ENCODE measurements at regions not wholly inside any gene's neighbourhood (a gene's known extent, or its start where the extent isn't known, plus 50 kb on each side); places are given as distances from the start of the nearest gene placed in this dataset.

- no peaks in the 10 kb centered on the region for H3K27me3 Mint-ChIP-seq (ENCODE audit: low read depth)
These were observed 619.1 kb upstream of the COX7C start for GRCh38 chr5:85998656-85999055.

GRCh38 chr5:86008293-86008692 is 609.4 kb upstream of the COX7C start:
- ATAC-seq (no peak), DNase-seq (no peak)
- no peaks in the 10 kb centered on the region for H3K27me3 Mint-ChIP-seq (ENCODE audit: low read depth)
- H3K4me3 Mint-ChIP-seq = no peak overlapping the region
- H3K36me3 Mint-ChIP-seq (ENCODE audit: insufficient read depth) = no peaks in the 10 kb centered on the region
- peaks cover 17% of the 10 kb centered on the region for H3K9me3 Mint-ChIP-seq
- no peaks in the 10 kb centered on the region for H3K4me1 Mint-ChIP-seq (ENCODE audit: low read depth)

More at GRCh38 chr5:85998656-85999055, 619.1 kb upstream of the COX7C start:
- DNase-seq (no peak), ATAC-seq (no peak)
- Mint-ChIP-seq H3K4me1 (ENCODE audit: low read depth) (no peaks in the 10 kb centered on the region), H3K4me3 (no peak overlapping the region), H3K9me3 (peaks cover 13% of the 10 kb centered on the region), H3K36me3 (ENCODE audit: insufficient read depth) (no peaks in the 10 kb centered on the region)

GRCh38 chr5:86008704-86009103 is 609.0 kb upstream of the COX7C start:
- no peak overlapping the region for H3K4me3 Mint-ChIP-seq
- H3K36me3 Mint-ChIP-seq (ENCODE audit: insufficient read depth) = no peaks in the 10 kb centered on the region
- peaks cover 17% of the 10 kb centered on the region for H3K9me3 Mint-ChIP-seq
- no peaks in the 10 kb centered on the region for H3K27me3 Mint-ChIP-seq (ENCODE audit: low read depth)
- DNase-seq (no peak), ATAC-seq (no peak)
- H3K4me1 Mint-ChIP-seq (ENCODE audit: low read depth) = no peaks in the 10 kb centered on the region

GRCh38 chr5:86011937-86012336 is 605.8 kb upstream of the COX7C start:
- H3K9me3 Mint-ChIP-seq = peaks cover 12% of the 10 kb centered on the region
- H3K36me3 Mint-ChIP-seq (ENCODE audit: insufficient read depth) = no peaks in the 10 kb centered on the region
- ATAC-seq (no peak), DNase-seq (no peak)
- no peaks in the 10 kb centered on the region for H3K4me1 Mint-ChIP-seq (ENCODE audit: low read depth)
- no peaks in the 10 kb centered on the region for H3K27me3 Mint-ChIP-seq (ENCODE audit: low read depth)
- H3K4me3 Mint-ChIP-seq = no peak overlapping the region

- no peaks in the 10 kb centered on the region for H3K36me3 Mint-ChIP-seq (ENCODE audit: insufficient read depth)
- no peak for ATAC-seq
- H3K4me3 Mint-ChIP-seq = no peak overlapping the region
- DNase-seq = no peak
- no peaks in the 10 kb centered on the region for H3K27me3 Mint-ChIP-seq (ENCODE audit: low read depth)
- peaks cover 12% of the 10 kb centered on the region for H3K9me3 Mint-ChIP-seq
- no peaks in the 10 kb centered on the region for H3K4me1 Mint-ChIP-seq (ENCODE audit: low read depth)
These were observed 588.4 kb upstream of the COX7C start for GRCh38 chr5:86029308-86029707.

GRCh38 chr5:86030753-86031152 is 587.0 kb upstream of the COX7C start:
- Mint-ChIP-seq H3K36me3 (ENCODE audit: insufficient read depth) (no peaks in the 10 kb centered on the region), H3K4me3 (no peak overlapping the region), H3K9me3 (peaks cover 16% of the 10 kb centered on the region), H3K4me1 (ENCODE audit: low read depth) (no peaks in the 10 kb centered on the region), H3K27me3 (ENCODE audit: low read depth) (no peaks in the 10 kb centered on the region)
- ATAC-seq (no peak), DNase-seq (no peak)

GRCh38 chr5:86038566-86038965 is 579.2 kb upstream of the COX7C start:
- H3K4me1 Mint-ChIP-seq (ENCODE audit: low read depth) = no peaks in the 10 kb centered on the region
- no peak for ATAC-seq
- H3K9me3 Mint-ChIP-seq = peaks cover 14% of the 10 kb centered on the region
- no peak for DNase-seq
- H3K4me3 Mint-ChIP-seq = no peak overlapping the region
- no peaks in the 10 kb centered on the region for H3K27me3 Mint-ChIP-seq (ENCODE audit: low read depth)
- H3K36me3 Mint-ChIP-seq (ENCODE audit: insufficient read depth) = no peaks in the 10 kb centered on the region

GRCh38 chr5:86039351-86039750 is 578.4 kb upstream of the COX7C start:
- H3K27me3 Mint-ChIP-seq (ENCODE audit: low read depth) = no peaks in the 10 kb centered on the region
- ATAC-seq (no peak), DNase-seq (no peak)
- no peaks in the 10 kb centered on the region for H3K36me3 Mint-ChIP-seq (ENCODE audit: insufficient read depth)
- H3K9me3 Mint-ChIP-seq = peaks cover 7% of the 10 kb centered on the region
- H3K4me1 Mint-ChIP-seq (ENCODE audit: low read depth) = no peaks in the 10 kb centered on the region
- no peak overlapping the region for H3K4me3 Mint-ChIP-seq

GRCh38 chr5:86070719-86071118 is 547.0 kb upstream of the COX7C start:
- no peak for DNase-seq
- H3K9me3 Mint-ChIP-seq = no peaks in the 10 kb centered on the region
- H3K27me3 Mint-ChIP-seq (ENCODE audit: low read depth) = no peaks in the 10 kb centered on the region
- H3K4me3 Mint-ChIP-seq = no peak overlapping the region
- no peaks in the 10 kb centered on the region for H3K36me3 Mint-ChIP-seq (ENCODE audit: insufficient read depth)
- H3K4me1 Mint-ChIP-seq (ENCODE audit: low read depth) = no peaks in the 10 kb centered on the region
- ATAC-seq = no peak

- H3K9me3 Mint-ChIP-seq = no peaks in the 10 kb centered on the region
- H3K36me3 Mint-ChIP-seq (ENCODE audit: insufficient read depth) = no peaks in the 10 kb centered on the region
- DNase-seq (no peak), ATAC-seq (no peak)
- no peaks in the 10 kb centered on the region for H3K27me3 Mint-ChIP-seq (ENCODE audit: low read depth)
- no peak overlapping the region for H3K4me3 Mint-ChIP-seq
- no peaks in the 10 kb centered on the region for H3K4me1 Mint-ChIP-seq (ENCODE audit: low read depth)
These were observed 543.4 kb upstream of the COX7C start for GRCh38 chr5:86074297-86074696.

- ATAC-seq (no peak), DNase-seq (no peak)
- Mint-ChIP-seq H3K4me3 (no peak overlapping the region), H3K36me3 (ENCODE audit: insufficient read depth) (no peaks in the 10 kb centered on the region), H3K27me3 (ENCODE audit: low read depth) (no peaks in the 10 kb centered on the region), H3K9me3 (no peaks in the 10 kb centered on the region), H3K4me1 (ENCODE audit: low read depth) (no peaks in the 10 kb centered on the region)
These were observed 542.6 kb upstream of the COX7C start for GRCh38 chr5:86075139-86075538.

GRCh38 chr5:86095092-86095491 is 522.6 kb upstream of the COX7C start:
- Mint-ChIP-seq H3K9me3 (peaks cover 3% of the 10 kb centered on the region), H3K27me3 (ENCODE audit: low read depth) (no peaks in the 10 kb centered on the region), H3K36me3 (ENCODE audit: insufficient read depth) (no peaks in the 10 kb centered on the region), H3K4me1 (ENCODE audit: low read depth) (no peaks in the 10 kb centered on the region), H3K4me3 (no peak overlapping the region)
- no peak for DNase-seq
- no peak for ATAC-seq

GRCh38 chr5:86101966-86102365 is 515.8 kb upstream of the COX7C start:
- no peak for ATAC-seq
- Mint-ChIP-seq H3K36me3 (ENCODE audit: insufficient read depth) (no peaks in the 10 kb centered on the region), H3K27me3 (ENCODE audit: low read depth) (no peaks in the 10 kb centered on the region), H3K9me3 (no peaks in the 10 kb centered on the region), H3K4me3 (no peak overlapping the region), H3K4me1 (ENCODE audit: low read depth) (no peaks in the 10 kb centered on the region)
- no peak for DNase-seq

- H3K9me3 Mint-ChIP-seq = peaks cover 3% of the 10 kb centered on the region
- no peaks in the 10 kb centered on the region for H3K4me1 Mint-ChIP-seq (ENCODE audit: low read depth)
- no peak overlapping the region for H3K4me3 Mint-ChIP-seq
- H3K36me3 Mint-ChIP-seq (ENCODE audit: insufficient read depth) = no peaks in the 10 kb centered on the region
- no peaks in the 10 kb centered on the region for H3K27me3 Mint-ChIP-seq (ENCODE audit: low read depth)
- ATAC-seq (no peak), DNase-seq (no peak)
These were observed 508.9 kb upstream of the COX7C start for GRCh38 chr5:86108825-86109224.

- H3K4me1 Mint-ChIP-seq (ENCODE audit: low read depth) = no peaks in the 10 kb centered on the region
- H3K9me3 Mint-ChIP-seq = peaks cover 3% of the 10 kb centered on the region
- H3K27me3 Mint-ChIP-seq (ENCODE audit: low read depth) = no peaks in the 10 kb centered on the region
- no peak for DNase-seq
- H3K36me3 Mint-ChIP-seq (ENCODE audit: insufficient read depth) = no peaks in the 10 kb centered on the region
- no peak for ATAC-seq
- H3K4me3 Mint-ChIP-seq = no peak overlapping the region
These were observed 505.5 kb upstream of the COX7C start for GRCh38 chr5:86112249-86112648.

GRCh38 chr5:86115164-86115563 is 502.6 kb upstream of the COX7C start:
- H3K4me3 Mint-ChIP-seq = no peak overlapping the region
- DNase-seq (no peak), ATAC-seq (no peak)
- peaks cover 3% of the 10 kb centered on the region for H3K9me3 Mint-ChIP-seq
- no peaks in the 10 kb centered on the region for H3K4me1 Mint-ChIP-seq (ENCODE audit: low read depth)
- H3K36me3 Mint-ChIP-seq (ENCODE audit: insufficient read depth) = no peaks in the 10 kb centered on the region
- H3K27me3 Mint-ChIP-seq (ENCODE audit: low read depth) = no peaks in the 10 kb centered on the region

Data from activated T-cell treated with anti-CD3 and anti-CD28 coated beads, Interleukin-2, amount 50 U/mL, for 4 hours (primary cell).